Stimulated activated naive CD4-positive, alpha-beta T cell (primary cell): ENCODE measurements at regions not wholly inside any gene's neighbourhood (a gene's known extent, or its start where the extent isn't known, plus 50 kb on each side); places are given as distances from the start of the nearest gene placed in this dataset.

Source experiments
- DNase-seq, 6 experiments: peaks; one replicate each; lab custom pipeline; 2025; lab: John Stamatoyannopoulos, UW

DNA sequence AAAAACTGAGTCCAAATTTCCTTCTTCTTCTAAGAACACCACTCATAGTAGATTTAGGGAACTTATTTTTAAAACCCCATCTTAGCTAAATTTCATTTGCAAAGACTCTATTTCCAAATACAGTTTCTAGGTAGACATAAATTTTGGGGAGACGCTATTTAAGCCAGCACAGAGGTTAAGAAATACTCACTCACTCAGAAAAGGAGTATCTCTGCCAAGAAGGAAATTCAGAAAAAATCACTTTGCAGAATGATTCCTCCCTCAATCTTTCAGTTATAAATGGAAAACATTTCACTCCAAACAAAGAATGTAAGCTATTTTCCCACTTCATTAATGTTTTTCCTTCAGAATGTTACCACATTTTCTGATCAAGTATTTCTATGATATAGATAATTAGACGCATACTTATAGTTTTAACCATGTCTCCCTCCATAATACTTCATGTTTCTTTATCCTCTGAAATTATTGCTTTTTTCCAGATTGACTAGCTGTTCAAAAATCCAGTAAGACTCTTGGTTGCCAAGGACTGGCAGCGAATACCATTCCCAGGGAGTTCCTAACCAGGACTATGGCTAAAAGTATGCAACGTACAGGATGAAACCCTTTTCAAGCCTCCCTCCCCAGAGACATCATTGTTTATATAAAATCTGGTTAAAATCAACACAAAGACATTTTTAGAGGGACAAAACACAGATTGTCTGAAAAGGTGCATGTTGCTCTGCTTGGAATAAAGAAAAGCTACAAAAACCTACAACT is 52.5 kb upstream of the RXFP2 start:
- no peak for DNase-seq
